GM18499 (cell line): ENCODE measurements at regions not wholly inside any gene's neighbourhood (a gene's known extent, or its start where the extent isn't known, plus 50 kb on each side); places are given as distances from the start of the nearest gene placed in this dataset.
"Not testable (repeated sequence)": the region's sequence is repeated elsewhere in the genome, so short reads cannot be mapped to it uniquely, and the experiment has no call there.

Experiments used
- ATAC-seq: cut with Tn5 transposase; IDR thresholded peaks from one replicate; pipeline ENCODE4 v1.9.1; 2021; ENCODE audit warnings: moderate number of reproducible peaks; ENCODE audit not compliant: insufficient read depth, unreplicated experiment

DNA sequence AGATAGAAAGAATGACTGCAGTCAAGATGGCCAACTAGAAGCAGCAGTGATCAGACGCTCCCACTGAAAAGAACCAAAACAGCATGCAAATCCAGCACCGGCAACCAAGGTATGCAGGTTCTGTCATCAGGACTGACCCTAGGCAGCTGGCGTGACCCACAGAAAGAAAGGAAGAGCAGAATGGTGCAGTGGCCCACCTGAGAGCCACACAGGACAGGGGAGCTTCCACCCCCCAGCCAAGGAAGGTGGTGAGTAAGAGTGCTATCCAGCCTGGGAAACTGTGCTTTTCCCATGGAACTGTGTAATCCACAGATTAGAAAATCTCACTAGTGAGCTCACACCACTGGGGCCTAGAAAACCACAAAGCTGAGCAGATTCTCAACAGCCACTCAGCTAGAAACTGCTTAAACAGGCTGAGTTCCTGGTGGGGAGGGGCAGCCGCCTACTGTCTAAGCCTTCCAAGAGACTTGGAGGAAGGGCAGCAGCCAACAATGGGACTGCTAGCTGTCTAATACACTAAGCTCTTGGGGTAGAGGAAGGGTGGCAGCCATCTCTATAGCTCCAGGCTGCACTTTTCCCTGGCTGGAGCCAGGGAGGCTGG, 127.9 kb downstream of the EVA1A start:
- ATAC-seq = peak; percentile 66

DNA sequence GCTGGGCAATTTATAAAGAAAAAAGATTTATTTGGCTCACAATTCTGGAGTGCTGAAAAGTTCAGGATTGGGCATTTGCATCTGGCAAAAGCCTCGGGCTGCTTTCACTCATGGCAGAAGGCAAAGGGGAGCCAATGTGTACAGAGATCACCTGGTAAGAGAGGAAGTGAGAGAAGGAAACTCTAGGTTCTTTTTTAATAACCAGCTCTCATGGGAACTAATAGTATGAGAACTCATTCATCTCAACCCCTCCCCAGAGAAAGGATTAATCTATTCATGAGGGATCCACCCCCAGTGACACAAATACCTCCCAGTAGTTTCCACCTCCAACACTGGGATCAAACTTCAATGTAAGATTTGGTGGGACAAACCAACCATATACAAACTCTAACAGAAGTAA, 129.0 kb downstream of the EVA1A start:
- ATAC-seq = peak; percentile 56

DNA sequence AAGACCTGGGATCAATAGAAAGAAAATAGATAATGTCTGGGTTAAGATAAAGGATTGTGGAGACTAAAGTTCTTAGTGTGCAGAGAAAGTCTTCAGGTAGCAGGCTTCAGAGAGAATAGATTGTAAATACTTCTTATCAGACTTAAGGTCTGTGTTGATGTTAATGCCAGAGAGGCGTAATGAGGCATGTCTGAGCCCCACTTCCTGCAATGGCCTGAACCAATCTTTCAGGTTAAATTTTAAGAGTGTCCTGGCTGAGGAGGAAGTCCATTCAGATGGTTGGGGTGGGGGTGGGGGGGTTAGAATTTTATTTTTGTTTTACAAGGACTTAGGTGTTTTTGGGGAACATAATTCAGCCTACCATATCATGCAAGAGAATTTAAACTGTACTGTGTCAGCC, 129.5 kb downstream of the EVA1A start:
- ATAC-seq = no peak

DNA sequence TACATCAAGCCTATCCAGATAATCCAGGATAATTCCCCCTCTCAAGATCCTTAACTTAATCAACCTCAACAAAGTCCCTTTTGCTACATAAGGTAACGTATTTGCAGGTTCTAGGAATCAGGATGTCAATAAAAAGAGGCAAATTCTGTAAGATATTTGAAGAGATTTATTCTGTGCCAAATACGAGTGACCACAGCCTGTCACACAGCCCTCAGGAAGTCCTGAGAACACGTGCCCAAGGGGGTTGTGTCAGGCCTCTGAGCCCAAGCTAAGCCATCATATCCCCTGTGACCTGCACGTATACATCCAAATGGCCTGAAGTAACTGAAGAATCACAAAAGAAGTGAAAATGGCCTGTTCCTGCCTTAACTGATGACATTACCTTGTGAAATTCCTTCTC, 130.3 kb downstream of the EVA1A start:
- ATAC-seq = not testable (repeated sequence)

DNA sequence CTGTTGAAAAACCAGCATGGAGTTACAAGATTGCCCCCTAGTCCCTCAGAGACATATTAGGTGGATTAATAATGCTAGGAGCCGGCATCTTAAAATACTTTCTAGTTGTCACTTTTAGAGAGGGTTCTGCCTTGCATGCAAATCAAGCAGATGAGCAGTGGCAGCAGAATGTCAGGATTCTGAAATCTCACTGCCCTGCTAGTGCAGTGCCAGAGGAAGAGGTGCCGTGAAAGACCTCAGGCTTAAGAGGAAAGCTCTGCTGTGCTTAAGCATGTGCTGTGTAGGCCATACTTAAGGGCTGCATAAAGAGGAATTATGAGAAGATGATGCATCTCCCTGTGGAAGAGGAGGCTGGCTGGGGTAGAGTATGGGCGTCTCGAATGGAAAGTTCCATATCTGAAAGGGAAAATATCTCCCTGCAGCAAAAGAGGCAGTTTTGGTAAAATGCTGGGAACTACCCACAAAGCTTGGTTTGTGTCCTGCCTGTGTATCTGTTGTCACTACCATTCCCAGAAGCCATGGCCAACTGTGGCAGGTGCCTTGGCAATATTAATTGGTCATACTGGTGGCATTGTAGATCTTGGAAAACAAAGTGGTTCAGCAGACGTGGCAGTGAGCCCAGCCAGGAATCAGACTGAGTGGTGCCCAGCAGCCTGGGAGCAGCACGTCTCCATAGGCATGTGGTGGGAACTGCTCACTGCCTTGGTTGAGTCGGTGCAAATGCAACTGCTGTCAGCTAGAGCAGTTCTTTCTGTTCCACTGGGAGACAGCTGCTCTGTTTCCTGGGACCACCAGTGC, 131.9 kb downstream of the EVA1A start:
- ATAC-seq = no peak

DNA sequence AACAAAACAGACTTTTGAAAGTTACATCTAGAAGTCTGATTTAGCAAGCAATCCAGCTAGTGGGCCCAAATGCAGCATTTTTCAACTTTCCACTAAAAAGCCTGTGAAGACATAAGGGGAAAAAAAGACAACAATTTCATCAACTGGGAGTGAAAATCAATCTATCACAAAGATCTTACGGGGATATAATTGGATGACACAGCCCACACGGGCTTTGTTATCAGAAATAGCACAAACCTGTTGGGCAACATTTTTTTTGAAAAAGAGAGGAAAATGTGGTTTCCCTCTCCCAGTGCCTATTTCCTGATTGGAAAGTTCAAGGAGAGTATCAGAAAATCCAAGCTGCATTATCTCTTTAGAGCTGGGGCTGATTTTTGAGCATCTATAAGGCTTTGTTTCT, 132.7 kb downstream of the EVA1A start:
- no peak for ATAC-seq

DNA sequence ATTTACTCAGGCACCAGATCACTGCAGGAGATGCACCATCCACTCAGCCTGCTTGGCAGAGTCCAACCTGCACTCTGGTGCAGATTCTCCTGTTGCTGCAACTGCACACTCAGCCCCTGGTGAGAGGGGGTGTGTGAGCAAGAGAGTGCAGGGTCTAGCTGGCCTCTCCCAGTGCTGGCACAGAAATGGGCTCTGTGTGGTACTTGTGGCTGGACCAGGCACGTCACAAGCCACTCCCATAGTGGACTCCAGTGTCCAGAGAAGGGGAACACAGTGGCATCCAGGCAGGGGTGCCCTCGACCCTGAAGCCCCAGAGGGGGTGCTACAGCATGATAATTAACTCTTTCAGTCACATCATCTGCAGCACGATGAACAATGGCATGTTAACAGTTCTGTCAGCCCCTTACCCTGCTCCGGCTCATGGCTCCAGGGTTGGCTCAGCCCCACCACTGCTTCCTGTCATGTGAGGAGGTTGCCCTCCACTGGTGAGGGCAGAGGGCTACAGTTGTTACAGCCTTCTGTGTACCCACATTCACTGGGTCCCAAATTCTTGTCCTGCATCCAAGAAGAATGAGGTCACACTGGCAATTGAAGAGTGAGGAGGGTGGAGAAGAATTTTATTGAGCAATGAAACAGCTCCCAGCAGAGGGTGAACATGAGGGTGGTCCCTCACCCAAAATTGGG, 135.7 kb downstream of the EVA1A start:
- ATAC-seq = no peak

DNA sequence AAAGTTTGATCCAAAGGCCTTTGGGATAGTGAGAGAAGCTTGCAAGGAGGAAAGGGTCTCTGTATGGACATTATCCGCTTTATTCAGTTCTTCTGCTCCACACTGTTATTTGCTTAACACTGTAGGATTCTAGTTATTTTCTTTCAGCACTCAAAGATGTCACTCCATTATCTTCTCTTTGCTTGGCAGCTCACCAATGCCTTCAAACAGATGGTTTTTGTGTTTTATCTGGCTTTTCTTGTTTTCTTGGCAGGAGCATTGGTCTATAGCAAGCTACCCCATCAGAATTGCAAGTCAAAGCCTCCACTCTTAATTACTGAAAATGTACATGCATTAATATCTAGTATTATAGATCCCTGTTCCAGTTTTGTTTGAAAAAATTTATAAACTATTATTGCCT, 138.8 kb downstream of the EVA1A start:
- no peak for ATAC-seq

DNA sequence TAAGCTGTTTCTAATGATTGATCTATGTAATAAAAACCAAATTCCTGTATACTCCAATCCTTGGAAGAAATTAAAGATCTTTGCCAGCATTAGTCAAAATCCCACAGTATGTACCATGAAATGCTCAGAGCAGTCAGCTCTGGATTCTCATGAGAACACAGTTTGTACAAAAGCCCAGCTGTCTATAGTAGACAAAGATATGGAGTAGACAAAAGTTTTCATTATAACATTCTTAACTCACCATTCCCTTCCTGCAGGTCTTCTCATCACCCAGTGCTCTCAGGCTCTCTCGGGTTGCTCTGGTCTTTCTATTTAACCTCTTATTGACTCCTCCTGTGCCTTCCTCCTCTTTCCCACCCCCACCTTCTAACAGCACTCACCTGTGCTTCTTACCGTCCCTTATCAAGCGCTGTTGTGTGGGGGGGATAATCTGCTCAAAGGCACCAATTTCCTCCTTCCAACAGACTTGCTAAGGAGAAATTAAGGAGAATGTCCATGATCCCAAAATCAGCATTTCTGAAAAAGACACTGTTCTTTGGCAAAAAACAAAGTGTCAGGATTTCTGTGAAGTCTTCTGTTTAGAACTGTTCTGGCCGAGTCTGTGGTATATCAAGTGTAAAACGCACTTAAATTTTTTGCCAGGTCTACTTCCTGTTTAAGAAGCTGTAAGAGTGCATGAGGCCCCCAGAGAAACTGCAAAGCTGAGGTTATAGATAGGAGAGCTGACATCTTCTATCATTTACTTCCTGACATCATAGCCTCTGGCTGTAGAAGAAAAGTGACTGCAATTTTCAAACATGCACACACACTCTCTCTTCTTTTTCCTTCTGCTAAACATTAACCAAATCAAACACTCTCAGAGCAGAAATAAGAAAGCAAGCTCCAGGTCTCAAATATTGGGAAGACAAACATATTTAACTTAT, 144.1 kb downstream of the EVA1A start:
- peak; percentile 54 for ATAC-seq

DNA sequence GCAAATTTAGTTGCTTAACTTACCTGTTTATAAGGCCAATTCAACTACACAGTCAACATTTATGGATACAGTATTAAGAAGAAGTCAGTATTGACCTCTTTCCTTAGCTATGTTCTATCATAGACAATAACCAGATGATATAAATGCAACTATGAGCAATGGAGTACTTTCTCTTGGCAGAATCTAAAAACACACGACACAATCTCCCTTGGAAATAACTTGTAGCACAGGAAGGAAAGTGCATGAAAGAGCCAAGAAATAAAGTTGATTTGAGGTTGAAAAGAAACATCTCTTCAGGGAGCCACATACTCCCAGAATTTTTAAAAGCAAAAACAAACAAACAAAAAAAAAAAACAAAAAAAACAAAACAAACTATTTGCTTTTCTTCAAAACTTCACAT, 145.0 kb downstream of the EVA1A start:
- ATAC-seq = no peak

DNA sequence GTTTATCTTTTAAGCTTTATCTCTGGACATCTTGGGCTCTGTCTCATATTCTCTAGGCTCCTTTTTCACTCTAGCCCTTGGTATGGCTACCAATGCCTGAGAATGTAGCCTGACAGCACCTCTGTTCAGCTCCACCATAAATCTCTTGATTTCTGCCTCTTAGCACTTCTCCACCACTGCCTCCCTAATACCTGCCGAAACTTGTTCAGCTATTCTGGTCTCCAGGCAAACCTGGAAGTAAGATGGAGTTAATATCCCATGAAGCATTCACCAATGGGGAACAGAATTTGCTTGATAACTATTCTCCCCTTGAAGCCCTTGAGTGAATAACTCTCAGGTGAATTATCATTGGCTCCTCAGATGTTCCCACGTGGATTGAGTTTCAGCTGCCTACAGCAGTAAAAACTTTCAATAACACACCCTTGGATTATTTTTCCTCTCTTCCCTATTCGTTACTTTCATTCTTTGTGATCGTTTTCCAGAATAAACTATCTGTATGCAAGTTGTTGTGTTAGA, 145.6 kb downstream of the EVA1A start:
- ATAC-seq = no peak

DNA sequence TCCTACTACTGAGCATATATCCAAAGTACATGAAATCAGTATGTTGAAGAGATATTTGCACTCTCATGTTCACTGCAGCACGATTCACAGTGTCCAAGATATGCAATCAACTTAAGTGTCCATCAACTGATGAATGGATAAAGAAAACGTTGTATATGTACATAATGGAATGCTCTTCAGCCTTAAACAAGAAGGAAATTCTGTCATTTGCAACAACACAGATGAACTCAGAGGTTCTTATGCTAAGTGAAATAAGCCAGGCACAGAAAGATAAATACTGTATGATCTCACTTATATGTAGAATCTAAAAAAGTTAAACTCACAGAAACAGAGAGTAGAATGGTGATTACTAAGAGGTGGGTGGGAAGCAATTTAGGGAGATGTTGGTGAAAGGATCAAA, 149.2 kb downstream of the EVA1A start:
- no peak for ATAC-seq

DNA sequence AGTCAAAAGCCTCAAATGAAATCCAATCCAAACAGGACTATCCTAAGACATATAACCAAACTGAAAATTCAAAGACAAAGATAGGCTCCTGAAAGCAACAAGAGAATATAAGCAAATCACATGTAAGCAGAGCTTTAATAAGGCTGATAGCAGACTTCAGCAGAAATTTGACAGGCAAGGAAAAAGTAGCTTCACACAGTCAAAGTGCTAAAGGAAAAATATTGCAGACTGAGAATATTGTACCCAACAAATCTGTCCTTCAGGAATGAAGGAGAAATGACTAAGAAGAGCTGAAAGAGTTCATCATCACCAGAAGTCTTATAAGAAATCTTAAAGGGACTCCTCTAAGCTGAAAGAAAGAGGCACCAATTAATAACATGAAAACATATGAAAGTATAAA, 150.0 kb downstream of the EVA1A start:
- no peak for ATAC-seq

DNA sequence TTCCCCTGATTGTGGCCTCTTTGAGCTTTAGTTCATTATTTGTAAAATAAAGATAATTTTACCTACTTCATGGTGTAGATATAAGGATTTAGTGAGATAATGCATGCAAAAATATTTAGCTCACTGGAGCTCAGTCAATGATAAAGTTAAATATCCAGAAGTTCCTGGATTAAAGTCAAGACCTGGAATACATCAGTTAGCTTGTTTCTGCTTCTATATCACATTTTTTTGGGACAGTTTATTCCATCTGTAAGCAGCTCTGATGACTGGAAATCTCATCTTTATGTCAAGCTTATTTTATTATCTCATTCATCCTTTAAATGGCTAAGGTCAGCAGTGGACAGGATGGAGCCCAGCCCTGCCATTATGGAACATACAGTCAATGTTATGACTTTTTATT, 152.0 kb downstream of the EVA1A start:
- no peak for ATAC-seq

DNA sequence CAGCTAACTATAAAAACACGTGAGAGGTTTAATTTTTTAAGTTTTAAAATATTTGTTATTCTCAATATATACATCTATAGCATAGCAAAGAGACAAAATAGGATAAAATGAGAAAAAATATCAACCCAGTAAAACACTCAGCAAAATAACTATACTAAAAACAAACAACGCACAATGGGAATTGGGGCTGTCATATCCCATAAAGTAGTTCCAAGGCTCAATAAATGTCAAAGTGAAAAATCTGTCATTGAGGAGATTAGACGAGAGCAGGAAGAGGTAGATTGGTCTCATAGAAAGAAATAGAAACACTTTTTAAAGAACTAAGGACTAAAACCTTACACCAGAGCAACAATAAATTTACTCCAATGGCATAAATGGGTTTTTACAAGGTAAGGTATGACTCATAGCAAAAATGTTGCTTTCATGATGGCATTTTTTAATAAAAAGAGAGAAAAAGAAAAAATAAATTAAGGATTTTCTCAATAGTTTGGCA, 153.7 kb downstream of the EVA1A start:
- no peak for ATAC-seq

DNA sequence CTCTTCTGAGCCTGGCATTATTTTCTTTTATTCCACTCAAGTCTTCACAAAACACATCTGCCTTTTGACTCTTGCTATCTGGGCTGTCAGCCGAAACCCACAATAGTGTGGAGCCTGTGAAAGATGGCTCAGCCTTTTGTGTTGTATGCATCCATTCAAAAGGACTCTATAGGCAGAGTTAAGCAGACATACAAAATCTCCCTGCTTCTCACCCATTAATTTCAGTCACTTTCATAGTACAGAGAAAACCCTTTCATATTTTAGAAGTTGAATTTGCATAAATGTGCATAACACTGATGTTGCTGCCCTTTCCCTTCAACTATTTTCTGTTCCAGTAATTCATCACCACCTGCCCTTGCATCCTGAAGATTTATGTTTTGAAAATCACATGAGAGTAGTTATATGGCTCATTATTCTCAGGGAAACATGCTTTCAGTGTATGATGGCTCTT, 154.6 kb downstream of the EVA1A start:
- no peak for ATAC-seq

DNA sequence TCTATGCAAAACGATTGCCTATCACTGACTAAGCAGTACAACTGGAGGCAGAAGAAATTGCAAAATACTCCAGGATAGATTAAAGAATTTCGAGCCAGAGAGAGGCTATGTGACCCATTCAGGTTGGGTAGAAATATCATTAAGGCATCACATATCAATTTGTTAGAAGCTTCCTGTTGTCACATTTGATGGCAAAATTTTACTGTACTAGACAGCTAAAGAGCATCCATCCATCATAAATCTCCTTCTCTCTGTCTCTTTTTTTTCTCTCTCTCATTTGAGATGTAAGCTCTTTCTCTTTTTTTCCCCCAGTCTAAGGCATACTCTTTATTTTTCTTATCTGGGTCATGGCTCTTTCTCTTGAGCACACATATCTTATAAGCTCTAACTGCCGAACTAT, 155.7 kb downstream of the EVA1A start:
- no peak for ATAC-seq

DNA sequence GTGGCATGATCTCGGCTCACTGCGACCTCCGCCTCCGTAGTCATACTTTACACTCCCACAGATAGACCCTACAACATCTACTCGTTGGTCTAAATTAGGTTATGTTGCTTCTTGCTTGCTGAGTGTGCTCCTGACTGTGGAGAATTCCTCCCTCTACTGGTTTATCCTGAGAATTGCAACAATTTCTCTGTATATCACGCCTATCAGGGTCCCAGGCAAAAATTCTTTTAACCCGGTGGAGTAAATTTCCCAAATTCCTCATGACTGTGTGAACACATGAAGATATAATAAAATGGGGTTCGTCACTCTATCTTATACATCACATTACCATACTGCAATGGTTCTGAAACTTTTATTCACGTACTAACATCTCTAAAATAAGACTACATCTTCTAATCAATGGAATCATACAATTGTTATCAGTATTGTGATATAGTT, 156.7 kb downstream of the EVA1A start:
- ATAC-seq = no peak

DNA sequence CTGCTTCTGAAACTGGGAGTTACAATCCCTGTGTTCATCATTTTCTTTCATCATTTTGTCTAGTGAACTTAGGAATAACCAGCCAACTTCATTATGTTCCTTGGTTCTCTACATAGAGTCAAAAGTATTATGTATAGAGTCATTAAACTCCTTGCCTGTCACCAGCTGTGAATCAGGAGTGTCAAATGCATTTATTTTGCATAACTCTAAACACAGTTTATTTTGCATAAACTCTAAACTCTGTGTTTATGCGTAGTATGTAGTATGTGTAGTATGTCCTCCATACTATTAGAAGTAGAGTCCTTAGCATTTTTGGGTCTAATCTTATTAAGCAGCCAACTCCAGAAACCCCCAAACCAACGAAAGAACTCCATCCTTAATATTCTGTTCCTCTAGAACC, 164.4 kb downstream of the EVA1A start:
- no peak for ATAC-seq

DNA sequence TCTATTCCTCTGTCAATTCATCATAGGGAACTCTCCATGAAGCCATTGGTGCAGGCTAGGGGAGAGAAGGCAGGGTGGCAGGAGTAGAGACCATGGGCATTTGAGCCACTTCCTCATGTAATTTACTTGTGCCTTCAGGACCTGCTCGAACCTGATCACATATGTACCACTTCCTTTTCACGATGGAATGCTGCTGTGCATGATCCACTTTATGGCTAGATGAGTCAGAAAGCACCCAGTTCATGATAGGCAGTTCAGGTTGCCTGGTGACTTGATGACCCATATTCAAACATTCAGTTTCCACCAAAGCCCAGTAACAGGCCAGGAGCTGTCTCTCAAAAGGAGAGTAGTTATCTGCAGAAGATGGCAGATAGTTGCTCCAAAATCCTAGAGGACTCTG, 166.0 kb downstream of the EVA1A start:
- ATAC-seq = not testable (repeated sequence)
